Mesenteric fat pad (tissue), 1 donor: ENCODE measurements at regions not wholly inside any gene's neighbourhood (a gene's known extent, or its start where the extent isn't known, plus 50 kb on each side); places are given as distances from the start of the nearest gene placed in this dataset.
"Not testable (repeated sequence)": the region's sequence is repeated elsewhere in the genome, so short reads cannot be mapped to it uniquely, and the experiment has no call there.

Experiments used
- DNase-seq: peaks from one replicate; pipeline ENCODE4 v3.0.0-alpha.2; 2020; ENCODE audit warnings: low spot score
- donor health status: DM: yes; HTN: yes; CAD: no.

DNA sequence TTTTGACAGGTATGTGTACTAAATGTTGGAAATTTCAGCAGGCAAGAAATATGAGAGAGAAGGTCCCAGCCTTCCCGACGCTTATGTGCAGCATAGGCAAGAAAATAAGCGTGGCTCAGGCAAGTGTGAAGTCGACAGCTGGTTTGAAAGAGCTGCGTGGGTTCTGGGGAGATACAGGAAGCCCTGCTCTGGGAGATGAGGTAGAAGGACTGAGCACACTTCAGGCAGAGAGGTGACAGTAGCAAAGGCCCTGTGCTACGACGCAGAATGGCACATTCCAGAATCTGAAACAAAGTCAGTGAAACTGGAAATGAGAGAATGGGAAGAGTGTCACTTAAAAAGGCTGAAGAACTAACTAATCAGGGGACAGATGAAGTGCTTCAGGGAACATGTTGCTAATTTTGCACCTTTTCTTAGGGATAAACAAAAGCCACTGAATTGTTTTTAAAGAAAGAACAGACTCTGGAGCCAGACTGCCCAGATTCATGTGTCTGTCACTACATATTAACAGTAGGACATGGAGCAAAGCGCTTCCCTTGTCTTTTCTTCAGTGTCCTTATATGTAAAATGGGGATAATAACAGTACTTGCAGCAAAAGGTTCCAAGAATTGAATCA lies 160.1 kb downstream of the SPRY2 start:
- DNase-seq: no peak

DNA sequence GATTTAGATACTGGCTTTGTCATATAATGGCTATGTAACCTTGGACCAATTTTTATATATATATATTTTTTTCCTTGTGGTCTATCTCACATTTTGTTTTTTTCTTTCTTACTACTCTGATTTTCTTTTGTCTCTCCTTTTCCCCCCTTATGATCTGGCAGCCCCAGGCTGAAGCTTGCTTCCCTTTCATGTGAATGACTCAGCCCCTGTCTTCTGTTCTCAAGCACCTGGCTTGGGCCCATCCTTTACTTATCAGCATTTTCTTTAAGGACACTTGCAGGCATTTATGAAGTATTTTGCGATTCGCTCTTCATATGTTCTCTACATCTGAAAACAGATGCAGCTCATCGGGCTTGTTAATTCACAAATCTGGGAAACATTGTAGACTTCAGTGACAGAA lies 163.6 kb downstream of the SPRY2 start:
- DNase-seq: no peak

DNA sequence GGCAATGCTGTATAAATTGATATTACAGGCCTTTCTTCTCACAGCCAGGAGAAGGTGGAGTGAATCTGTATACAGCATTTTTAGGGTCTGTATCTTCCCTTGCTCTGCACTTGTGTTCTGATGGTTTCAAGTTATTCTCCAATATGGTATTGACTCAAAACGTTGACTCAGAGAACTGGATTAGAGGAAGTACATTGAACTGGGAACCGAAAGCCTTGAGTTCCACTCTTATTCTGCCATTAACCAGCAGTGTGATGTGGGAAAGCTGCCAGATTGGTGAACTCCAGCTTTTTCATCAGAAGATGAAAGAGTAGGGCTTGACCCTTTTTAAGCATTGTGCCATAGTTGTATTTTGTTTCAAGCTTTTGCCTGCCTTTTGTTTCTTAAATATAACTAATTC lies 167.7 kb downstream of the SPRY2 start:
- DNase-seq: no peak

DNA sequence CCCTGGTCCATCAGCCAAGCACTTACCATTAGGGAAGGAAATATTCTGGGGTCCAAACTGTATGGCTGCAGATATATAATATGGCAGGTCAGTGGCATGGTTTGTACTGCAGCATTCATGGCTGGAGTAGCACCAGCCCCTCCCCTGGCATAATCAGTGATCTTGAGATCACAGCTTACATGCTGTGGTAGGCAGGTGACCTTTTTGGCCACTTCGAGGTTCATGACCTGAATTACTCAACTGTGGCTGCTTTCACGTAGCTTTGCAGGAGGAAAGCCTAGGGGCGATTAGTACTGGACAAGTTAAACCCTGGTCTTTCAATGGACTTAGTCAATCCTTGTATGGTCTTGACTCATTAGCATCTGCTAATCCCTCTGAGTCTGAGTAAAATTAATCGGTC lies 169.8 kb downstream of the SPRY2 start:
- DNase-seq: no peak

DNA sequence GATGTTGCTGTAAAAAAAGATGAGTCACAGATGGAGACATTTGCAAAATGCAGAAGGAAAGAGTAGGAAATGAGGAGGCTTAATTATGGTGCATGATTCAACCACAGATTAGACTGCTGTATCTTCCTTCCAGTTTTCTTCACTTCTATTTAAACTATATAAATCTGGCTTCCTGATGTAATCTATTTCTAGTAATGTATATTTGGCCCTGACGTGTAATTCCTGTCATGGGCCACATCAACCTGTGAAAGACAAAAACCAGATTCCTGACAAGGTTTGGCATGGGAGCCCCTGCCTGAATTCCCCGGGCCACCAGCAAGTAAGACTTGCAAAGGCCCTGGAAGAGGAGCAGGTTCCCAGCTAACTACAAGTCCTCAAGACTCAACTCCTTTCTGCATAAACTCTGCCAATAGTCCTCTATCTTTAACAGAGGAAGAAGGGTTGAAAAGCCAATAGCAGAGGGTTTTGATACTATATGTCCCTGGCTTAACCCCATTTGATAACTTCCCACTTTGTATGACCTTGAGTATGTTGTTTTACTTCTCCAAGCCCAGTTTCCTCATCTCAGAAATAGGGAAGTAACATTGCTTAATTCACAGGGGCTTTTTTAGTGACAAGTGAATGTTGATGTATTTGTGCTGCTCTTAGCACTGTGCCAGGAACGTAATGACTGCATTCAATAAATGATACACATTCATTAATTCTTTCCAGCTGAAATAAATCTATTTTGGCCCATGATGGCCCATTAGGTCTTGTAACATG lies 172.7 kb downstream of the SPRY2 start:
- DNase-seq: no peak

DNA sequence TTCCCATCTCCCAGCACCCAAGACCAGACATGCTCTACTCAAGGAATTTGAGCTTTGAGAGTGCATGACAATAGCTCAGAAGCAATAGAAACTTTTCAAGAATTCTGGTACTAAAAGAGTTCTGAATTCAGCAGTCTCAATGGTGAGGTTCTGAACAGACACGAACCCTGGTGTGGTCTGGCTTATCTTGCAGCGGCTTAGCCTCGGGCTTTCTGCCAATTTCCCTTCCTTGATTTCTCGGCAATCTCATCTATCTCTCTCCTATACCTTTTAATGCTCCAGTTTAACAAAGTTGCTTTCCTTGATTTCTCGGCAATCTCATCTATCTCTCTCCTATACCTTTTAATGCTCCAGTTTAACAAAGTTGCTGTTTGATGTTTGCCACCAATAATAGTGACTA lies 174.6 kb downstream of the SPRY2 start:
- no peak for DNase-seq

DNA sequence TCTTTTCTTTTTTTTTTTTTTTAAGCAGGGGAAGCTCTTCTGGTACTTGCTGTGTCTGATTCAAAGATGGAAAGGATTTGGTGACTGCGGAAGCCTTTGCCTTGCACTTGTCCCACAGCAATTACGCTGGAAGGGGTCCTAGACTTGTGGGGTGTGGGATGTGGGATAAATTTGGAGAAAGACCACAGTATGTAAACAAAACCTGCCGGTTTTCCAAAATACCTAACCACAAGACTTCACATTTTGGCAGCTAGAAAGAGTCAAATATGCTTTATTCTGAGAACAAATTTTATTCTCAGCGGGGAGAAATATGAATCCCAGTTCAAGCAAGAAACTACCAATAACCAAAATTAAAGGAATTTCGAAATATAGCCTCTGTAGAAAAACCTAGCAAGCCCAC lies 176.5 kb downstream of the SPRY2 start:
- no peak for DNase-seq

DNA sequence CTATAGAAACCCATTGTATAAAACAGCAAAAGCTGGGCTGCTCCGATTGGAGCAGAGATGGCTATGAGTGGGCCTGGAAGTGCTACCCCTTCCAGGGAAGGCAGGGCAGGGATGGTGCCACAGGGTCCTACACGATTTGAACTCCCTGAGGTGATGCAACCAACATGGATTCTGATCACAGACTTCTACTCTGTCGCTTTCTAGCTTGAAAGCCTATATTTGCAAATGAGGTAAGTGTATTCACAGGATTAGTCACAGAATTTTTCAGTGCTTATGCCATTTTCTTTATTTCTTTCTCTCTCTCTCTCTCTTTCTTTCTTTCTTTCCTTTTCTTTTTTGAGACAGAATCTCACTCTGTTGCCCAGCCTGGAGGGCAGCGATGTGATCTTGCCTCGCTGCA lies 179.0 kb downstream of the SPRY2 start:
- DNase-seq: no peak

DNA sequence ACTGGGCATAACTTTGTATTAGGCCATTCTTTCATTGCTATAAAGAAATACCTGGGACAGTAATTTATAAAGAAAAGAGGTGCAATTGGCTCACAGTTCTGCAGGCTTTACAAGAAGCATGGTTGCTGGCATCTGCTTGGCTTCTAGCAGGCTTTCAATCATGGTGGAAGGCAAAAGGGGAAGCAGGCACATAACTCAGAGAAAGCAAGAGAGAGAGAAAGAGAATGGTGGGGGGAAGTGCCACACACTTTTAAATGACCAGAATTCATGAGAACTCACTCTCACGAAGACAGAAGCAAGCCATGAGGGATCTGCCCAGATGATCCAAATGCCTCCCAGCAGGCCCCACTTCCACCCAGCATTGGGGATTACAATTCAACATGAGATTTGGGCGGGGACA lies 179.7 kb downstream of the SPRY2 start:
- no peak for DNase-seq

DNA sequence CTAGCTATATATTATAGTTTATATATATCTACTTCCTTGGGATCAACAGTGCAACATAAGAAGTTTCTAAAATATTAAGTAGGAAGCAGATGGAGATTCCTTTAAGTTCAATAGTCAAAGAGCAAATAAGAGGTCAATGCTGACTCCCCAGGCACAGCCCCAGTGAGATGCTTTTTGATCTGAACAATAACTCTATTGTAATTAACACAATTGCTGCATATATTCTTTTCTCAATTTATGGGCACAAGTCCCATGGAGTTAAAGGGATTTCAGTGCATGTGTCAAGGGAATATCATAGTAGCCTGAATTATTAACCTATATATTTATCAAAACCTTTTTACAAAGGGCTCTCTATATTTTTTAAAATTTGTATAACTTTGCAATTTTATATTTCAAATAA lies 180.8 kb downstream of the SPRY2 start:
- DNase-seq: no peak

DNA sequence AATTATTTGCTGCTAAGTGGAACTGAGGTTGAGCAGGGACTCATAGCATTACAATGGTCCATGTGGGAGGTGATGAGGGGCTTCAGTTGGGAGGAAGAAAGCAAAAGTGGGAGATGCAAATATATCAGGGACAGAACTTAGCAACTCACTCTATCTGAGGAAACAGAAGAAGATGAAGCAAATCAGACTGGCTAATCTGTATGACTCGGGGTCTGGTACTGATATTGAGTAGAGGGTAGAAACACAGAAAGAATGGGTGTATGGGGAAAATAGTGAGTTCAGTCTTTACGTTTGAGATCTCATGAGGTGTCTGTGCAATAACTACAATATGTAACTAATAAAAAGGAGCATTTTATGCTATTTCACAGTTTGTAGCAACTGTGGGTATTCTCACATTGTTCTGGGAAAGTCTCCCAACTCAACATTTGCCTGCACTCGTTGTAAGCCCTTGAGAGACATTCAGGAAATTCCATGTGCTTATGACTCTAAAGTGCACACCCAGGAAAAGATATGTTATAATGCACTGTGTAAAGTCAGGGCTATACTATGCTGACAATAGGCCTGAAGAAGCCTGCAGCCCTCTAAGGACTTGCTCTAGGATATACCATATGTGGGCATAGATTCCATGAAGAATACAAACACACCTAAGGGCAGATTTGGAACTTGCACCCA lies 183.5 kb downstream of the SPRY2 start:
- no peak for DNase-seq

DNA sequence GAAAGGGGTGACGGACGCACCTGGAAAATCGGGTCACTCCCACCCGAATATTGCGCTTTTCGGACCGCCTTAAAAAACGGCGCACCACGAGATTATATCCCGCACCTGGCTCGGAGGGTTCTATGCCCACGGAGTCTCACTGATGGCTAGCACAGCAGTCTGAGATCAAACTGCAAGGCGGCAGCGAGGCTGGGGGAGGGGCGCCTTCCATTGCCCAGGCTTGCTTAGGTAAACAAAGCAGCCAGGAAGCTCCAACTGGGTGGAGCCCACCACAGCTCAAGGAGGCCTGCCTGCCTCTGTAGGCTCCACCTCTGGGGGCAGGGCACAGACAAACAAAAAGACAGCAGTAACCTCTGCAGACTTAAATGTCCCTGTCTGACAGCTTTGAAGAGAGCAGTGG lies 188.8 kb downstream of the SPRY2 start:
- DNase-seq: not testable (repeated sequence)

DNA sequence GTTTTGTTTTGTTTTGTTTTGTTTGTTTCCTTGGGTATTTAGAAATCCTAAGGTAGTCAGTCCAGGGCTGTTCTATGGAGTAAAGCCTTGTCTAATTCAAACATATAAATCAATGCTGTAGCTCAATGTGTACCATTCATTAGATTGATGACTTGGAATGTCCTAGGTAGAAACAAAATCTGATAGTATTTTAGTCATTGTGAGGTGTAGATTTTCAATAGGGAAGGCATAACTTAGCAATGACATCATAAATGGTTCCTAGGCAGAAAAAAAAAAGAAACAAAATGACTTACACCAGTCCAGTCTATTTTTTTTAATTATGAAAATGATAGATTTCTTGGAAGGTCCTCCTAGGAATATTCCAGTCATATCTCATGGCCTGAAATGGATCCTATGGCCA lies 189.9 kb downstream of the SPRY2 start:
- DNase-seq: no peak

DNA sequence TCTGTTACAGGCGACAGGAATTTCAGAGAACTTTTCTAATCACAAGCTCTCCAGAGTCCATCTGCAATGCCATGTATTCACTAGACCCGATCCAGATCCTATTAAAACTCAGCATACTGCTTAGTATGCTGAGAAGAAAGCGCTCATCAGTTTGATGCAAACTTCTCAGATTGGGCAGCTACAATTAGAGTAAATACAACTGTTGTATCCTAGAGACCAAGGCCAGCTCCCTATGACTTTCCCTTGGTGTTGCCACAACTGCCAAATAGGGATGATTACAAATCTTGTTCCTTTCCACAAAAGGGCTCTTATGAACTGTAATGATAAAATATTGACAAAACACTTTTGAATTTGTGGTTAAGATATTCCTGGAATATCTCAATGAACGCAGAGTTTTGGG lies 191.2 kb downstream of the SPRY2 start:
- no peak for DNase-seq

DNA sequence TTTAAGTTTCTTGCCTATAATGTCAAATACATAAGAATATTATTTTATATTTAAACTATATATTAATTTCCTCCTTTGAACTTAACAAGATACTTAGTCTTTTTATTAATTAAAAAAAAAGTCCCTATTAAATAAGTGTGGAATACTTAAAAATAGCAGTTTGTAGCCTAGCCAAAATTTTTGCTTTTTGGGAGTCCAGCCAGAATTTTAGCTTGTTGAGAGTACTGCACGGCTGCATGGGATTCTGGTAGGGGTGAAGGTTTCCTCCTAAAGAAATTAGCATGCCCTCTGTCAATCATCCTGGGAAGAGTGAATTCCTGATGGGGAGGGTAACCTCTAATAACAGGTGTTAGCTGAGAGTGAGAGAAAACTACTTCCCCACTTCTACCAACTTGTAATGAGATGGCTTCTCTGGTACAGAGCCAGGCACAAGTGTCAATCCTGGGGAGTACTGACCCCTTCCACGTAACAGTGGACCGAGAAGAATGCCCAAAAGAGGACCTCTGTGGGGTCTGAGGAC lies 195.7 kb downstream of the SPRY2 start:
- no peak for DNase-seq

DNA sequence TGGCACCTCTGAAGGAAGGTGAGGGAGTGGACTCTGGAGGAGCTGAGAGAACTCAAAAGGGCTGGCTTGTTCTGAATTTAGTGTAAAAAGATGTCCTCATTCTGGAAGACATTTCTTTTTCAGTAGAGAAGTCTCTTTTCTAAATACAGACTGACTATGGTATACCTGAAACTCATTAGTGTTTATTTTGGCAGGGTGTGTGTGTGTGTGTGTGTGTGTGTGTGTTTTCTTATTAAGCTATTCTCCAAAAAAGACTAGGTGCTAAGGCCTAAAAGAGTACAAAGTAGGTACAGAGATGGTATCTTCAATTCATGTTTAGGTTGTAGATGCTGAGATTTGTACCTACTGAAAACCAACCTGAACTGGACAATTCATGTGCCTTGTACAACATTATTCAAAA lies 196.4 kb downstream of the SPRY2 start:
- DNase-seq: no peak

DNA sequence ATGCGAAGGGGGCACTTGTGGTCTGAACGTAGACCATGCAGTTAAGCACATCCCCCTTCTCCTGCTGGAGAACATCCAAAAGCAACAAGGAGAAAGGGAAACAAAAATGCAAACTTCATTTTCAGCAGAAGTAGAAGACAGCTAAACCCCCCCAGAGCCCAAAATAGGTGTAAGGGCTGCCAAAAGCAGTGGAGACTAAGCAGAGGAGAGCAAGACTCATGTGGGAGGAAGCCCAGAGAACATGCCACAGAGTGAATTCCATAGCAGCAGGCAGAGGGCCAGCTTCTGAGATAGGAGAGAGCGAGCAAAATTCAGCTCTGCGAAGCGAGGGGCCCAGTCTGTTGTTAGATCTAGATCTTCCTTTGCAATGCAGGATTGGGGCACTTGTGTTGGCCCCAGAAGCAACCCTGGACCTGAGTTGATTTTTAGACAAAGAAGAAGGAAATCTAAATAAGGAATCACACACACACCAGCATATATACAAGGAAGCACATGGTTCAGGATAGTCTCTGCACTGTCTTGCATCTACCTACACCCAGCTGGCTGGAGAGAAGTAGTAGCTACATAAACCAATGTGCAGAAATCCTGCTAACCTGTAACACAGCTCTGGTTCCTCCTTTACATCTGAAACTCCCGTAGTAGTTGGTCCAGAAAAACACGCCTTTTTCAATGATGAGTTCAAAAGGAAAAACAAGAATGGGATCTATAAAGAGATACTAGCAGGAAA lies 199.6 kb downstream of the SPRY2 start:
- no peak for DNase-seq

DNA sequence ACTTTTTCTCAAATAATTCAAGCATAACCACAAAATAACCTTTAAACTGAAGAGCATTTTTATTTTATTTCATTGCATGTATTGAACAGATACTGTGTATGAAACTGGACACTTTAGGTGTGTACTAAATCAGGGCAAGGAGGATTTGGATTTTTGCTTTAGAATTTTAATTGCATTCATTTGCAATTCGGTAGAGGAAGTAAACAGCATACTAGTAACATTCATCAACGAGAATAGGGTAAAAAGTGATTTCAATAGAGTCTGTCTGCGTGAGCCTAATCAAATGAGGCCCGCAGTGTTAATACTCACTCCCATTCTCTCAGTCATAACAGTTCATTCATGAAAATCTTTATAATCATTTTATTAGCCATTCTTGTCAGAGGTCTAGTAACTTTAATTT lies 200.2 kb downstream of the SPRY2 start:
- no peak for DNase-seq

DNA sequence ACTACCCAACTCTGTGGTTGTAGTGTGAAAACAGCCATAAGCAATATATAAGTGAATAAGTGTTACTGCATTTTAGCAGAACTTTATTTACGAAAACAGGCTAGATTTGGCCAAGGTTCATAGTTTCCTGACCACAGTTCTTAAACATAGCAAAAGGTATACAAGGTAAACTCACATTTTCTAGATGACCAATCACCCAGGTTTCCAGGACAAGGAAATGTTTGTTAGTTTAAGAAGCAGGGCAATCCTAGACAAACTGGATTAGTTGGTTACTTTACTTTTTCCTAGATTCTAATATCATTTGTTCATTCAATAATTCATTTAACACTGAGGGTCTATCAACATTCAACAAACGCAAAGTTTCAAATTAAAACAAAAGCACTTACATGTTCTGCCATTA lies 201.7 kb downstream of the SPRY2 start:
- no peak for DNase-seq

DNA sequence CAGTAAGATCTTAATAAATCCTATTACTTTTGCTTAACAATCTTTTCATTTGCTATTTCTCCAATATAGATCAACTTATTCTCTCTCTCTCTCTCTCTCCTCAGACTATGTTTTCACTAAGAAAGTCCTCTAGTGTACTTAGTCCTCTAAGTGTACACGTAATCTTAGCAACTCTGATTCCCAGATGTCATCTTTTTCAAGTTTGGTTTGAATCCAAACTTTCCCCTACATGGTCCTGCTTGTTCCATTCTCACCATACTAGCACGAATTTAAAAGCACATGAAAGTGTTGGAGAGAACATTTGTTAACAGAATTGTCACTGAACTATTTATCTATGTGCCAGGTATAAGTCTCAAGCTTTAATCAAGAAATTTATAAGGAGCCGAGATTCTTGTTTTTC lies 202.9 kb downstream of the SPRY2 start:
- no peak for DNase-seq

DNA sequence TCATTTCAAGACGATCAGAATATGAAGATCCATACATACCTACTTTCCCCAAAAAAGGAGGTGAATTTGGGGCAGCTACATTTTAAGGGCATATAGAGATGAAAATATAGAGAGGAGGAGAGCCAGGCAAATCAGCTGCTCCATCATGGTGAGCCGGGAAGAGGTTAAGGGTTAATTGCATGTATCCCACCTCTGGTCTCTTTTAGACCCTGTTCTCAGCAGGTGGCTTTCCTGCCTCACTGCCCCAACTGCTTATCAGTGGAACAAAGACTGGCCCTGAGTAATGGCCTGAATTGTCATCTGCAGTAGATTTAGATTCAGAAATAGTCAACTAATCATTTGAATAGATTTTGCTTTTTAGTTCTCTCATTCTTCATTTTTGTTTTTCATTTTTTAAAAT lies 206.6 kb downstream of the SPRY2 start:
- no peak for DNase-seq
